Stimulated activated CD4-positive, alpha-beta T cell treated with anti-CD3 and anti-CD28 coated beads, TNF-alpha, amount 100 ng/mL, for 48 hours (primary cell): ENCODE measurements at regions not wholly inside any gene's neighbourhood (a gene's known extent, or its start where the extent isn't known, plus 50 kb on each side); places are given as distances from the start of the nearest gene placed in this dataset.

Source experiments
- DNase-seq, 3 donors: peaks; one replicate each; pipeline ENCODE4 v3.0.0-alpha.2; 2020; ENCODE audit warnings: low read depth in 3 of 3

GRCh38 chr1:87437663-87438295, 109.1 kb downstream of the LMO4 start:
- no peak for DNase-seq

- DNase-seq = no peak
These were observed 111.1 kb downstream of the LMO4 start for GRCh38 chr1:87439821-87440220.

GRCh38 chr1:87449348-87449963, 120.8 kb downstream of the LMO4 start:
- peak in 2 of 3 donors; percentile 9 to 13 for DNase-seq

GRCh38 chr1:87450136-87450535, 121.5 kb downstream of the LMO4 start:
- DNase-seq = no peak

- DNase-seq = no peak
These were observed 122.0 kb downstream of the LMO4 start for GRCh38 chr1:87450615-87451209.

GRCh38 chr1:87451229-87451920, 122.7 kb downstream of the LMO4 start:
- DNase-seq = no peak

- no peak for DNase-seq
These were observed 124.0 kb downstream of the LMO4 start for GRCh38 chr1:87452648-87453047.

- no peak for DNase-seq
These were observed 128.7 kb downstream of the LMO4 start for GRCh38 chr1:87457408-87457807.

- DNase-seq = no peak
These were observed 134.2 kb downstream of the LMO4 start for GRCh38 chr1:87462894-87463293.

GRCh38 chr1:87464022-87464490, 135.4 kb downstream of the LMO4 start:
- DNase-seq = no peak

- no peak for DNase-seq
These were observed 137.9 kb downstream of the LMO4 start for GRCh38 chr1:87466621-87467020.

- no peak for DNase-seq
These were observed 144.0 kb downstream of the LMO4 start for GRCh38 chr1:87472716-87473115.

GRCh38 chr1:87473203-87473661, 144.6 kb downstream of the LMO4 start:
- no peak for DNase-seq

- no peak for DNase-seq
These were observed 145.4 kb downstream of the LMO4 start for GRCh38 chr1:87474098-87474497.

GRCh38 chr1:87478231-87478630, 149.6 kb downstream of the LMO4 start:
- no peak for DNase-seq

- no peak for DNase-seq
These were observed 166.5 kb downstream of the LMO4 start for GRCh38 chr1:87495147-87495546.

- no peak for DNase-seq
These were observed 167.2 kb downstream of the LMO4 start for GRCh38 chr1:87495870-87496269.

GRCh38 chr1:87497380-87498203, 168.9 kb downstream of the LMO4 start:
- DNase-seq = no peak

GRCh38 chr1:87501738-87502137, 173.1 kb downstream of the LMO4 start:
- no peak for DNase-seq

GRCh38 chr1:87505391-87505983, 176.8 kb downstream of the LMO4 start:
- no peak for DNase-seq

GRCh38 chr1:87506147-87506546, 177.5 kb downstream of the LMO4 start:
- DNase-seq = no peak
